Stimulated activated naive CD8-positive, alpha-beta T cell treated with anti-CD3 and anti-CD28 coated beads, Interleukin-15, amount 100 ng/mL, for 72 hours (primary cell): ENCODE measurements at regions not wholly inside any gene's neighbourhood (a gene's known extent, or its start where the extent isn't known, plus 50 kb on each side); places are given as distances from the start of the nearest gene placed in this dataset.

ENCODE experiments used
- ATAC-seq: fragments of 150-1000 bp; cut with Tn5 transposase; 2 replicates; pipeline ENCODE4 v1.10.0; 2021; ENCODE audit warnings: mild to moderate bottlenecking, moderate library complexity
- DNase-seq, 2 donors: peaks; one replicate each; pipeline ENCODE4 v3.0.0; 2021 to 2022
- H3K27ac Mint-ChIP-seq, 2 donors: one replicate each; pipeline ENCODE4 v1.8.0; 2022; ENCODE audit warnings: mild to moderate bottlenecking in 2 of 2, mixed read lengths in 2 of 2, moderate library complexity in 2 of 2
- H3K27me3 Mint-ChIP-seq: one replicate; pipeline ENCODE4 v1.8.0; 2022; ENCODE audit warnings: mixed read lengths
- H3K4me1 Mint-ChIP-seq: one replicate; pipeline ENCODE4 v1.8.0; 2022; ENCODE audit warnings: mild to moderate bottlenecking, mixed read lengths
- H3K4me3 Mint-ChIP-seq, 2 donors: one replicate each; pipeline ENCODE4 v1.8.0; 2022; ENCODE audit warnings: mild to moderate bottlenecking in 2 of 2, mixed read lengths in 2 of 2, moderate library complexity in 1 of 2
- H3K9me3 Mint-ChIP-seq, 2 donors: one replicate each; pipeline ENCODE4 v1.8.0; 2022; ENCODE audit warnings: mixed read lengths in 2 of 2

- ATAC-seq (no peak), DNase-seq (no peak)
- Mint-ChIP-seq H3K4me1 (no peaks in the 10 kb centered on the region), H3K27ac (no peak overlapping the region), H3K9me3 (no peaks in the 10 kb centered on the region), H3K27me3 (peaks cover 28% of the 10 kb centered on the region), H3K4me3 (no peak overlapping the region)
These were observed 175.6 kb upstream of the NECTIN1 start for GRCh38 chr11:119904531-119905035.

DNA sequence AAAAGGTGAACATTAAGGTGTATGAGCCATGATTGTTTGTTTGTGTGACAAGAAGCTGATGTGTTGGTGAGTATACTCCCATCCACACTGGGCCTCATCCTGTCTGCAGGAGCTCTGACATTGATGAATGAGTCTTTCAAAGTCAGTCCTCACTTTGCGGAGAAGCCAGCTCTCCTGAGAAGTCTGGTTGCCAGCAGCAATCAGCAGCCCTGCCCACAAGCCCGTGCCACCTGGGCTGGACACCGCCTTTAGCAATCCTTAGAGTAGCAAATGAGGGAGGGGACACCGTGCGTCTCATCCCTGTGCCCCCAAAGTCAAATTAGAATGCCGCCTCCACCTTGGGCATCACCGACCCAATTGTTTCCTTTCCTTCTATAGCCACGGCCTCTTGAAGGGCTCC, 174.8 kb upstream of the NECTIN1 start:
- Mint-ChIP-seq H3K9me3 (no peaks in the 10 kb centered on the region), H3K27ac (no peak overlapping the region), H3K4me1 (no peaks in the 10 kb centered on the region), H3K27me3 (peaks cover 20% of the 10 kb centered on the region), H3K4me3 (no peak overlapping the region)
- DNase-seq (no peak), ATAC-seq (no peak)

- ATAC-seq (no peak), DNase-seq (no peak)
- H3K4me1 Mint-ChIP-seq: no peaks in the 10 kb centered on the region
- no peak overlapping the region for H3K4me3 Mint-ChIP-seq
- H3K9me3 Mint-ChIP-seq: no peaks in the 10 kb centered on the region
- H3K27ac Mint-ChIP-seq: no peak overlapping the region
- peaks cover 16% of the 10 kb centered on the region for H3K27me3 Mint-ChIP-seq
These were observed 174.4 kb upstream of the NECTIN1 start for GRCh38 chr11:119903389-119903788.

- Mint-ChIP-seq H3K4me1 (no peaks in the 10 kb centered on the region), H3K4me3 (no peak overlapping the region), H3K9me3 (no peaks in the 10 kb centered on the region), H3K27me3 (peaks cover 10% of the 10 kb centered on the region), H3K27ac (no peak overlapping the region)
- ATAC-seq (no peak), DNase-seq (no peak)
These were observed 173.7 kb upstream of the NECTIN1 start for GRCh38 chr11:119902656-119903231.

DNA sequence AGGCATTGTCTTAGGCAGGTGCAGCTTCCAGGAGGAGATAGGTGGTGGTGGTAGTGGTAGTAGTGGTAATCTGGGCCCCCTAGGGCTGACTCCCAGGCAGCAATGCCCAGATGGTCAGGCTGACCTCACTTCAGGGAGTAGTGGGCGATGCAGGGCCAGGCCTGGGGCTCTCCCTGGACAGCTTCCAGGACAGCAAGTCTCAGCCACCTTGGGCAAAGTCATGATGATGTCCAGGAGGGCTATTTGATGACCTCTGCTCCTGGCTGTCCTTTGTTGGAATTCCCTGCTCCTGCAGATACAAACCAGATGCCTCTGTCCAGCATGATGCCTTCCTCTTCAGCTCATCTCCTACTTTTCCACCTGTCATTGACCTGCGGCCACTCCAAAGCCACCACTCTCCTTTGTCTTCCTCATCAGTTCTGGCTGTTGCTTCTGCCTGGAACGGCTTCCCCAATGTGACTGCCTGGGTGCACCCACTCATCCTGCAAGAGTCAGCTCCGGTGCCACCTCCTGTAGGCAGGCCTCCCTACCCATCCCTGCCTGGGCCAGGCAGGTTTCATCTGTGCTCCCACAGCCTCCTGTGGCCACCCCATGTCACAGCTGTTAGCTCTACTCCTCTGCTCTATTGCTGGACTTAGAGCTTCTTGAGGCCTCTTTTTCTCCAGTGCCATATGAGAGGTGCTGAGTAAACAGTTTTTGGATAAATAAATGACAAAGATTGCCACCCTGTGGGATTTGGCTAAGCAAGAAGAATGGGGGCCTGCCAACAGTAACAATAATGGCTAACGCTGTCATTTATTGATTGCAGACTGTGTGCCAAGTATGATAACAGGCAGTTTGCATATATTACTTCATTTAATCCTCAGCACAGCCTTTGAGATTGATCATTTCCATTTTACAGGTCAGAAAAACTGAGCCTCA, 172.9 kb upstream of the NECTIN1 start:
- no peaks in the 10 kb centered on the region for H3K4me1 Mint-ChIP-seq
- no peak for ATAC-seq
- H3K27ac Mint-ChIP-seq: peak overlapping the region in 1 of 2 donors; percentile 22
- H3K27me3 Mint-ChIP-seq: peaks cover 4% of the 10 kb centered on the region
- no peak overlapping the region for H3K4me3 Mint-ChIP-seq
- no peak for DNase-seq
- no peaks in the 10 kb centered on the region for H3K9me3 Mint-ChIP-seq

DNA sequence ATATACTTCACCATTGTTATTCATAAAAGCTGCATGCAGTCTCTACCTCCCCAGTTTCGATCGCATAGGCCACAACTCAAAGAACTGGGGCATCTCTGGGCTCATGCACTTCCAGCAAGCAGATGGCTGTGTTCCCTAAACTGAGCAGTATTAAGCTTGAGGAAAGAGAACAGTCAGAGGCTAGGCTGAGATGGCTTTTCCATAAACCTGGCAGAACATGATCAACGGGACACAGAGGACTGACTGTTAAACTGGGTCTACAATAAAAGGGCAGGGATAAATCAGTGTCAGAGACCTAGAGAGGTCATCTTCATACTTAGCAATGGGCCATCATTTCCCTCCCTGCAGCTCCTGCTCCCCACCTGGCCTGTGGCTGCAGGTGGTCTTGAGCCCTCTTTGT, 171.0 kb upstream of the NECTIN1 start:
- Mint-ChIP-seq H3K4me1 (no peaks in the 10 kb centered on the region), H3K27ac (no peak overlapping the region), H3K9me3 (no peaks in the 10 kb centered on the region), H3K4me3 (no peak overlapping the region), H3K27me3 (no peaks in the 10 kb centered on the region)
- ATAC-seq (no peak), DNase-seq (no peak)

- no peak overlapping the region for H3K4me3 Mint-ChIP-seq
- H3K27ac Mint-ChIP-seq: no peak overlapping the region
- ATAC-seq (no peak), DNase-seq (no peak)
- no peaks in the 10 kb centered on the region for H3K27me3 Mint-ChIP-seq
- no peaks in the 10 kb centered on the region for H3K4me1 Mint-ChIP-seq
- no peaks in the 10 kb centered on the region for H3K9me3 Mint-ChIP-seq
These were observed 168.6 kb upstream of the NECTIN1 start for GRCh38 chr11:119897576-119897975.

- Mint-ChIP-seq H3K4me3 (no peak overlapping the region), H3K9me3 (no peaks in the 10 kb centered on the region), H3K4me1 (no peaks in the 10 kb centered on the region), H3K27ac (peak overlapping the region in 1 of 2 donors; percentile 1), H3K27me3 (no peaks in the 10 kb centered on the region)
- DNase-seq (no peak), ATAC-seq (no peak)
These were observed 168.0 kb upstream of the NECTIN1 start for GRCh38 chr11:119897046-119897440.

DNA sequence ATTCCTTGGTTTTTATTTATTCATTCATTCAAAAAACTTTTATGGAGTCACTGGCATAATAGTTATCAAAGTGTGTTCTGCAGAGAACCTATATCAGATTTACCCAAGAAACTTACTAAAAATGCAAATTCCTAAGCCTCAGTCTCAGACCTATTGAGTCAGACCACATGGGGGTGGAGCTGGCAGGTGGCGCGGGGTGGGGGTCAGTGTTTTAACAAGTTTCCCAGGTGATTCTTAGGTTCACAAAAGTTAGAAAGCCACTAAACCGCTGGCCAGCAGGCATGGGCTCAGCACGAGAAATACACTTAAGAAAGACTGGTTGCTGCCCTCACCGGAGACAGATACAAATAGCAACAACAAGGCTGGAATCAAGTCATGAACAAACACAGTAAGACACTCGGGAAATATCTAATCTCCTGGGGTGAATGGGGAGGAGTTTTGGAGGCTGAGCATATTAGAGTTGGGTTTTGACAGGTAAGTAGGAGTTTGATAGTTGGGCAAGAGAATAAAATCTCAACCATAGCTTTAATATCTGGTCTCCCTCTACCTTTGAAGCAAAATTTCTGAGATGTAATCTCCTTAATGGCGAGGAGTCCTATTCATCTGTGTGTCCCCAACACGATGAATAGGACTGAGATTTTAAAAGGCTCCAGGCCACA, 167.5 kb upstream of the NECTIN1 start:
- no peak overlapping the region for H3K27ac Mint-ChIP-seq

GRCh38 chr11:119895981-119896380, 167.0 kb upstream of the NECTIN1 start:
- no peak overlapping the region for H3K27ac Mint-ChIP-seq
- no peaks in the 10 kb centered on the region for H3K9me3 Mint-ChIP-seq
- no peak overlapping the region for H3K4me3 Mint-ChIP-seq
- DNase-seq (no peak), ATAC-seq (no peak)
- H3K27me3 Mint-ChIP-seq: peaks cover 8% of the 10 kb centered on the region
- no peaks in the 10 kb centered on the region for H3K4me1 Mint-ChIP-seq

More for the DNA sequence above, 167.5 kb upstream of the NECTIN1 start:
- DNase-seq (no peak), ATAC-seq (no peak)
- no peaks in the 10 kb centered on the region for H3K9me3 Mint-ChIP-seq
- H3K27me3 Mint-ChIP-seq: peaks cover 2% of the 10 kb centered on the region
- no peaks in the 10 kb centered on the region for H3K4me1 Mint-ChIP-seq
- H3K4me3 Mint-ChIP-seq: no peak overlapping the region

DNA sequence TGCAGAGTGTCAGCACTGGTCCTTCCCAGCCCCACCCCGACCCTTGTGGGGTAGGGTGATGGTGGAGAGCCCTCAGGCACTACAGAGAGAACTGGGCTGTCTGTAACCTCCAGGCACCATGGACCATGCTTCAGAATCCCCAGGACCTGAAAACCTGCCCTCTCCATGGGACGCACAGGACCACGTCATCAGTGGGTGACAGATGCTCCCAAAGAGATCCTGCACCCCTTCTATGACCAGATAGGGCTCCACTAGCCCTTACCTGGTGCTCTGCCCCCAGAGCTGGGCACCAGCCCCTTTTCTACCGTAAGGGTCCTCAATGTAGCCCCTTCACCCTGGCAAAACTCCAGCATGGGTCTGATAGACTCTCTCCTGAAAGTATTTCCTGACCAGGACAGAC, 165.9 kb upstream of the NECTIN1 start:
- peak; percentile 23 for ATAC-seq
- Mint-ChIP-seq H3K27ac (no peak overlapping the region), H3K9me3 (no peaks in the 10 kb centered on the region), H3K4me1 (no peaks in the 10 kb centered on the region), H3K4me3 (no peak overlapping the region), H3K27me3 (peaks cover 14% of the 10 kb centered on the region)
- no peak for DNase-seq

DNA sequence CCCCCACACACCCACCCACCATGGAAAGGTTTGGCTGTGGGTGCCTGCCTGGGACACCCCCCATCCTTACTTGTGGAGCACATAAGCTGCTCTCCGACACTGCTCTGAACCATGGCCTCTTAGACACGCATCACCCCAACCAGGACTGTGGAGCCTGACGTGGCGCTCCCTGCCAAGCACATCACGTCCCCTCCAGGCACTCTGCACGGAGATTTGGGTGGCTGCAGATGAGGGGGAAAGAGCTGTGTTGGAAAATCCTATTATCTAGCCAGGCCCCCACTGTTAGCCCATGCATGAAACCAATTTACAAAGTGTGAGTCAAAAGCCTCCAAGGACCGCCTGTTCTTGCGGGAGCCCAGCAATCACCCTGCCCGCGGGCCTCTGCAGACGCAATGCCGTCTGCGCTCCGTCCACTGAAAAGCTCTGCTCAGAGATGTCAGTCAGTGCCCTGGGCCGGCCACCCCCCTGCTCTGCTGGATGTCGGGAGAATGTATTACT, 163.4 kb upstream of the NECTIN1 start:
- H3K27ac Mint-ChIP-seq: no peak overlapping the region
- no peaks in the 10 kb centered on the region for H3K4me1 Mint-ChIP-seq
- ATAC-seq (no peak), DNase-seq (no peak)
- H3K27me3 Mint-ChIP-seq: peaks cover 24% of the 10 kb centered on the region
- no peak overlapping the region for H3K4me3 Mint-ChIP-seq
- no peaks in the 10 kb centered on the region for H3K9me3 Mint-ChIP-seq

DNA sequence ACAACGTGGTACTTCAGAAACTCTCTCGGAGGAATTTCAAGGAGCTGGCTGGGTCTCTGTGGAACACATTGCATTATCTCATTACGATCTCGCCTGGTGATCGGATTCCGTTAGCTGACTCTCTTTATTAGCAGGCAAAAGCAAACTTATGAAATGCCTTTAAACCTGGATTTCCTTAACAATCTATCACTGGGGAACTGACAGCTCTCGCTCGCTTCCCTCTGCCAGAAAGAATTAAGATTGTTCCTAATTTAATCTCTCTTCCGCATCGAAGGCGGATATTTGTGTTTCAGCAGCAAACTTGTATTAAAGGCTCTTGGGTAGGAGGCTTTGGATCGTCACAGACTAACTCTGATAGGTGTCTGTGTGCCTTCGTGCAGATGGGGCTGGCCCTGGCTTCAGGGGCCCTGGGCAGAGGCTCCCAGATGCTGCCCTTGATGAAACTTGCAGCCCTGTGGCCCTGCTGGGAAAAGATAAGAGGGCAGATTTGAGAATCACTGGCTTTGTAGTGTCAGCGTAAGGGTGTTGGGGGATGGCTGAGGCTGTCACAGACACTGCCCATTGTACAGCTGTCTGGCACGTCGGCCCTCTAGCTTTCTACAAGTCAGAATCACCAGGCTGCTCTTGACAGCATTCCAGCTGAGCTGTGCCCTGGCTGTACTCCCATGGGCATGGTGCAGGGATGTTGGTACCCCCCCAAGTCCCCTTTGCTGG, 162.2 kb upstream of the NECTIN1 start:
- no peak overlapping the region for H3K4me3 Mint-ChIP-seq
- H3K4me1 Mint-ChIP-seq: no peaks in the 10 kb centered on the region

DNA sequence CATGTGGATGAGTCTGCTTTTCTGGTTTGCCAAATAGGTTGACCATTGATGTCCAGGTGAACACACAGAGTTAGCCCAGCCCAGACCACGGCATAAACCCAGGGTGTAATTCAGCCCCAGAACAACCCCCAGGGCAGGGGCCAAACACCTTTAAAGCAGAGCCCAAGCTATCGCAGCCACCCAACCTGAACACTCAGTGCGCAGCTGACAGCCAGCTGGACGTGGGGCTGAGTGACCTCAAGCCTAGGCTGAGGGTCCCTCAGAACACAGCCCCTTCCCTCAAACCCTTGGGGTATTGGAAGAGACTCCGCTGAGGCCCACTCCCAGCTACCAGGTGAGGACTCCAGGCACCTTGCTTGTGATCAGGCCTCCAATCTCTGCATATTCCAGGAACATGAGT, 161.5 kb upstream of the NECTIN1 start:
- Mint-ChIP-seq H3K9me3 (no peaks in the 10 kb centered on the region), H3K4me3 (no peak overlapping the region), H3K27me3 (peaks cover 34% of the 10 kb centered on the region), H3K4me1 (no peaks in the 10 kb centered on the region), H3K27ac (peak overlapping the region in 1 of 2 donors; percentile 63)
- ATAC-seq (no peak), DNase-seq (no peak)

More for the DNA sequence above, 162.2 kb upstream of the NECTIN1 start:
- ATAC-seq: no peak
- Mint-ChIP-seq H3K9me3 (no peaks in the 10 kb centered on the region), H3K27me3 (peaks cover 33% of the 10 kb centered on the region), H3K27ac (peak overlapping the region in 1 of 2 donors; percentile 63)
- no peak for DNase-seq

DNA sequence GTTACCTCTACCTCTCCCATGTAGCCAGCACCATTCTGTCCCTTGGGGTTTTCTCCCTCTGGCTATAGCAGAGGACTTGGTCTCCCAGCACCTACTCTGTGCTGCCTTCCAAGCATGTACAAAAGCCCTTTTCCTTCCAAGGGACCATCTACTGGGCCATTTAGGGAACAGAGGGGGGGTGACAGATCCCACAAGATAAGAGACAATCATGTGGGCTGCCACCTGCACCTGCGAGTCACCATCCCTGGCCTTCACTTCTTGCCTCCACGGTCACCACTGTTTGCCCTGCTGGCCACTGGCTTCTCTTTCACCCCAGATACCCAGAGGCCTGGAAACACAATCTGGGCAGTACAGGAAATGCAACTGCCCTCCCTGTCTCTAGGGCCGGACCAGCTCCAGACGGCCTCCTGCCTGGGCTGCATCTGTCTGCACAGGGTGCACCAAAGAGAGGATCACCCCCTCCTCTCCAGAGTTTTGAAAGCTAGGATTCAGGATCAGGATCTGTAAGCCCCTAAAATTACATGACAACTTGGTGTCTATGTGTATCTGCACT, 160.8 kb upstream of the NECTIN1 start:
- no peaks in the 10 kb centered on the region for H3K9me3 Mint-ChIP-seq
- no peak for ATAC-seq
- H3K27me3 Mint-ChIP-seq: peaks cover 40% of the 10 kb centered on the region

More for the DNA sequence above, 160.8 kb upstream of the NECTIN1 start:
- Mint-ChIP-seq H3K27ac (no peak overlapping the region), H3K4me3 (no peak overlapping the region), H3K4me1 (no peaks in the 10 kb centered on the region)
- DNase-seq: no peak
